IPS-20b (cell line): ENCODE measurements at regions not wholly inside any gene's neighbourhood (a gene's known extent, or its start where the extent isn't known, plus 50 kb on each side); places are given as distances from the start of the nearest gene placed in this dataset.

ENCODE experiments used
- H3K27ac ChIP-seq: one replicate; pipeline ENCODE4 v1.5.1; 2013; ENCODE audit warnings: low read length
- H3K27me3 ChIP-seq: 2 replicates; pipeline ENCODE4 v1.6.1; 2013; ENCODE audit warnings: mild to moderate bottlenecking, low read length, inconsistent platforms; ENCODE audit not compliant: insufficient read depth
- H3K36me3 ChIP-seq: 2 replicates; pipeline ENCODE4 v1.6.1; 2013; ENCODE audit warnings: low read depth, mild to moderate bottlenecking, inconsistent platforms, low read length, moderate library complexity; ENCODE audit not compliant: insufficient read depth
- H3K4me1 ChIP-seq: 2 replicates; pipeline ENCODE4 v1.6.1; 2013; ENCODE audit warnings: mild to moderate bottlenecking, control low read depth, inconsistent platforms, low read length, moderate library complexity; ENCODE audit not compliant: insufficient read depth
- H3K4me3 ChIP-seq: 2 replicates; pipeline ENCODE4 v1.5.1; 2013; ENCODE audit warnings: mild to moderate bottlenecking, low read length, inconsistent platforms
- H3K9ac ChIP-seq: 2 replicates; pipeline ENCODE4 v1.6.1; 2013; ENCODE audit warnings: low read depth, mild to moderate bottlenecking, inconsistent platforms, low read length, moderate library complexity
- H3K9me3 ChIP-seq: 2 replicates; pipeline ENCODE4 v1.6.1; 2013; ENCODE audit warnings: mild to moderate bottlenecking, low read depth, low read length, inconsistent platforms; ENCODE audit not compliant: insufficient read depth

DNA sequence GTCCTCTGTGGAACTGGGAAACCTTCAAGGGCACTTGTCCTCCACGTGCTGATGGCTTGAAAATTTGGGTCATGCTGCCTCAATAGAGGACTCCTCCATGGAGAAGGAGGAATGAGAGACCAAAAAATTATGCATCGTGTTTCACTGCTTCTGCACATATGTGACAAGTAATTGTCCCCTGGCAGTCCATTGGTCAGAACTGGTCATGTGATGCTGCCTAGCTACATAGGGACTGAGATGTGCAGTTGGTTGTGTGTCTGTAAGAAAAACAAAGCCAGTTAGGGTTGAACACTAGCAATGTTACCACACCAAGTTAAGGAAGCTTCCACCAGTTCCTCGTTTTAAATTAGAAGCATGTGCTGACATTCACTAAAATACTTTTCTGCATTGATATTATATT is 201.9 kb upstream of the ANKH start:
- no peak overlapping the region for H3K9ac ChIP-seq
- no peaks in the 10 kb centered on the region for H3K27me3 ChIP-seq
- no peak overlapping the region for H3K27ac ChIP-seq
- no peaks in the 10 kb centered on the region for H3K9me3 ChIP-seq
- no peaks in the 10 kb centered on the region for H3K36me3 ChIP-seq
- H3K4me1 ChIP-seq = no peaks in the 10 kb centered on the region
- H3K4me3 ChIP-seq = no peak overlapping the region

DNA sequence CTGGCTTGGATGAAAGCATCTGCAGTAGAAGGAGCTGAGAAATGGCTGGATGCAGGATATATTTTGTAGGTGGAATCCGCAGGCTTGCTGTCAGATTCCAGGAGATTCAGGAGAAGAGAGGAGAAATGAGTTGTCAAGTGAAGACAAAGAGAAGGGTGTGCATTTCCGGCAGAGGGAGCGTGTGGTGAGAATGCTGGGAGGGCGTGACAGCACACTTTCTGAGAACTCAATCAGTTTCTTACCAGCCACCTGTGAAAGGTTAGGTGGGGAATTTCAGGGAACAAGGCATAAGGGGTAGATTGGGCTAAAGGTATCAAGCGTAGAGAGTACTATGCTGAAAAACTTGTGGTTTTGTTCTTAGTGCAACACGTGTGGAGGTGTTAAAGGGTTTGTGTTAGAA is 199.3 kb upstream of the ANKH start:
- no peak overlapping the region for H3K27ac ChIP-seq
- no peaks in the 10 kb centered on the region; the same call in 1 of the 2 replicates for H3K9me3 ChIP-seq
- no peak overlapping the region for H3K4me3 ChIP-seq
- H3K9ac ChIP-seq = no peak overlapping the region
- no peaks in the 10 kb centered on the region for H3K36me3 ChIP-seq
- H3K27me3 ChIP-seq = no peaks in the 10 kb centered on the region
- H3K4me1 ChIP-seq = no peaks in the 10 kb centered on the region

DNA sequence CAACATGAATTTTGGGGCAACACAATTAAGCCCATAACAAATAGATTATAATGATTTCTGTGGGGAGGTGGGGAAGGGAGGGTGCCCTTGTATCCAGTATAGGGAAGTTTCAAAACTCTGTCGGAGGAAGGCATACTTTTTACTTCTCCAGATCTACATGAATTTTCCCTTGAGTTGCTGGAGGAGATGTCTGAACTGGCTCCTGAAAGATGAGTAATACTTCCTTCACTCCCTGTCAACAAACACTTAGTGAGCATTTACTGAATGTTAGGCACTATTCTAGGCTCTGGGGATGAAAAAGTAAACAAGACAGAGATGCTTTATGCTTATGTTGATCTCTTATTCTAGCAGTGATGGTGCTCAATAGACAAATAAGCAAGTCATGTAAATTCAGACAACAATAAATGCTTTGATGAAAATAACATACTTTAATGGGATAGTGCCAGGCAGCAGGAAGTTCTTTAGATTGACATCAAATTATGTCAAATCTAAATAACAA is 197.9 kb upstream of the ANKH start:
- no peak overlapping the region for H3K9ac ChIP-seq
- H3K36me3 ChIP-seq = no peaks in the 10 kb centered on the region
- no peaks in the 10 kb centered on the region for H3K27me3 ChIP-seq
- H3K4me3 ChIP-seq = no peak overlapping the region
- no peak overlapping the region for H3K27ac ChIP-seq
- no peaks in the 10 kb centered on the region for H3K4me1 ChIP-seq
- H3K9me3 ChIP-seq = no peaks in the 10 kb centered on the region; the same call in 1 of the 2 replicates

DNA sequence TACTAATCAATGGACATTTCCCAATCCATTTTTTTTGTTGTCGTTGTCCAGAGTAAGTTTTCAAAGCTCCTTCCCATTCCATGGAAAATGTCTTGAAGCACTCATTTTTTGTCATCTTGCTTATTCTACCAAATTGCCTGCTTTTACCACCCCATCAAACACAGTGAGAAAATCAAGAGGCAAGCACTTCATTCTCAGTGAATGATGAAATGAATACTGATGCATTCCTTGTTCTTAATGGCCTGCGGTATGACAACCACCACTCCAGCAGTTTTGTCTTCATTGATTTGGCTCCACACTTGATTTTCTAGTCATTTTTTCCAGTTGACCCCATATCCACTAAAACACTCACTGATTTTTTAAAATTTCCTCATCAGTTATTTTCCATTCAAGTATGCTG is 193.5 kb upstream of the ANKH start:
- Histone ChIP-seq H3K9me3 (no peaks in the 10 kb centered on the region; the same call in 1 of the 2 replicates), H3K27me3 (no peaks in the 10 kb centered on the region)

DNA sequence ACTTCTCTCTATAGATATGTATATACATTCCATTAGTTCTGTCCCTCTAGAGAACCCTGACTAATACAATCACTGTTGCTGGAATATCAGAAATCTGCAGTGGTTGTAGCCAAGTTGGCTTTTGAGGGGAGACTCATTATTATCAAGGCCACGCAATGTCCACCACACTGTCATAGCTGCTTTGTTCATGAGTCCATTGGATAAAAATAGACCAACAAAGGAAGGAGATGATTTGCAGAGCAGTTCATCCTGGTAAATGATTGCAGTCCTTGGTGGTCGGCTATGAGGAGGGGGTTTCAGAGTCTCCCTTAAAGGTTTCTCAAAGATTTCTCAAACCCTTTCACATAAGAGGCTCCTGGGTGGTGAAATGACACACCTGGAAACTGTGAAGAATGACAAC is 192.8 kb upstream of the ANKH start:
- no peaks in the 10 kb centered on the region for H3K36me3 ChIP-seq
- H3K9me3 ChIP-seq = no peaks in the 10 kb centered on the region; the same call in 1 of the 2 replicates
- H3K27ac ChIP-seq = no peak overlapping the region
- H3K27me3 ChIP-seq = no peaks in the 10 kb centered on the region
- H3K4me1 ChIP-seq = no peaks in the 10 kb centered on the region
- H3K9ac ChIP-seq = no peak overlapping the region
- no peak overlapping the region for H3K4me3 ChIP-seq

More for the DNA sequence above, 193.5 kb upstream of the ANKH start:
- Histone ChIP-seq H3K4me3 (no peak overlapping the region), H3K9ac (no peak overlapping the region), H3K36me3 (no peaks in the 10 kb centered on the region), H3K27ac (no peak overlapping the region), H3K4me1 (no peaks in the 10 kb centered on the region)

DNA sequence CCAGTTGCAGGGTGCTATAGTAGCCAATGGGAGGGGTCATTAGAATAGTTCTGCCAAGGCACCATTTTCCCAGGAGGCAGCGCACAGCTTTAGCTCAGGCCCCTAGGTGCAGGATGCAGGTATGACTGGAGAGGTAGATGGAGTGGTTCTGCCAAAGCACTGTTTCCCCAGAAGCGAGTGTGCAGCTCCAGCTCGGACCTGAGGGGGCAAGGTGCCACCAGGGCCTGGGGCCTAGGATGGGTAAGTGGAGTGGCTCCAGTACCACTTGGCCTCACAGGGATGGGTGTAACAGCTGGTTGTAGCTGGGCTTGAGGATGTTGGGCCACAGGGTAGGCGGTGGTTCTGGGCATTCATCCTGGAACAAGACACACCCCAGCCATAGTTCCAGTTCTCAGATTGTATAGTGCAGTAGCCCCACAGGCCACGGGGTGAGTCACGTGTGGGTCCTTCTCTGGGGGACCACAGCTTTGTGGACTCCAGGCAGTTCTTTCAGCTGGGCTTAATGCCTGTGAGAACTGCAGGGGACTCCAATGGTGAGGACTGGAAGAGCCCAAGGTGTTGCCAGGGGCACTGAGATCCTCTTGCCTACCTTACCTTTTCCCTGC is 185.5 kb upstream of the ANKH start:
- no peaks in the 10 kb centered on the region for H3K36me3 ChIP-seq
- no peaks in the 10 kb centered on the region for H3K4me1 ChIP-seq
- H3K27ac ChIP-seq = no peak overlapping the region
- H3K27me3 ChIP-seq = no peaks in the 10 kb centered on the region
- H3K9ac ChIP-seq = no peak overlapping the region
- no peak overlapping the region for H3K4me3 ChIP-seq
- H3K9me3 ChIP-seq = no peaks in the 10 kb centered on the region

DNA sequence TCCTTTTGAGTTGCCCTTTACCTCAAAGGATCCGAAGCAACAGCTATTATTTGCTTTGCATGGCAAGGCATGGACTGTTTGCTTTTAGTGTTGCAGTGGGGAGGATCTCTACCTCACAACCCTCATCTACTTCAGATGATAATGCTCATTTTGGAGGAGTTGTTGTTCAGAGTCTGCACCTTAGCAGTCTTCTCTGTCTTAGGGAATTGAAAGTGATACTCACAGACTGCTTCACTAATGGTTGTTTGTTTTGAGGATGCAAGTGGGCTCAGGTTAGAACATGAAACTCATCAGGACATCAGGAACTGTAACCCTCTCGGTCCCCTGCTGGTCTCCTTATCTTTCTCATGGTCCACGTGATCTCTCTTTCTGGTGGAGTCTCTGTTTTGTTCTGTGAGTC is 172.9 kb upstream of the ANKH start:
- H3K4me3 ChIP-seq = no peak overlapping the region

DNA sequence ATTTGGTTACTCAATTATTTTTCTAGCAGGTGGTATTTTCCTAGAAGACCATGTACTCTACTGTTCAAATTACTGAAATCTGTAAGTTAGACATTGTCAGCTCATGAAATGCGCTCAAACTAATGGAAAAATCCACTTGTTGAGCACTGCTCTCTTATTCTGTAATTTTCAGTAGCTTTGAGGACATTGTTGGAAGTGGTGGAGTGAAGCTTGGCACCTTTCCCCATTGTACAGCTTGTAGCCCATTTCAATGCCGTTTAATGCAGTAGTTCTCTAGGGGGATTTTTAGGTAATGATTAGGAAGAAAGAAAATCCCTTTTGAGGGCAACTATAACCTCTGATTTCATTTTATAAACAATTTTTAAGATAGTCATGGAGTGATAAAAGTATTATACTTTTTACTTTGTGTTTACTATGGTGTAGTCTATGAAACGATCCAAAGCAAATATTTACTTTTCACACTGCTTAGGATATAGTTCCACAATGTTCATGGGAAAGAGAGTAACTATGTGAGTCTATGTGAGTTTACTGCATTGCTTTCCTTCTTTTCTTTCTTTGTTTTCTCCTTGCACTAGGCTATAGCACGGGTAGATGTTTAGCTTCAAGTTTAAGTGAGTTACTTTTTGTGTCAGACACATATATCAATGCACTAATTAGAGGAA is 165.8 kb upstream of the ANKH start:
- Histone ChIP-seq H3K9me3 (peaks cover 7% of the 10 kb centered on the region), H3K4me1 (no peaks in the 10 kb centered on the region), H3K27ac (no peak overlapping the region), H3K9ac (no peak overlapping the region), H3K27me3 (no peaks in the 10 kb centered on the region), H3K36me3 (no peaks in the 10 kb centered on the region), H3K4me3 (no peak overlapping the region)

More for the DNA sequence above, 172.9 kb upstream of the ANKH start:
- Histone ChIP-seq H3K4me1 (no peaks in the 10 kb centered on the region), H3K27me3 (no peaks in the 10 kb centered on the region), H3K27ac (no peak overlapping the region), H3K9ac (no peak overlapping the region), H3K9me3 (peaks cover 2% of the 10 kb centered on the region; the same call in 1 of the 2 replicates), H3K36me3 (no peaks in the 10 kb centered on the region)

DNA sequence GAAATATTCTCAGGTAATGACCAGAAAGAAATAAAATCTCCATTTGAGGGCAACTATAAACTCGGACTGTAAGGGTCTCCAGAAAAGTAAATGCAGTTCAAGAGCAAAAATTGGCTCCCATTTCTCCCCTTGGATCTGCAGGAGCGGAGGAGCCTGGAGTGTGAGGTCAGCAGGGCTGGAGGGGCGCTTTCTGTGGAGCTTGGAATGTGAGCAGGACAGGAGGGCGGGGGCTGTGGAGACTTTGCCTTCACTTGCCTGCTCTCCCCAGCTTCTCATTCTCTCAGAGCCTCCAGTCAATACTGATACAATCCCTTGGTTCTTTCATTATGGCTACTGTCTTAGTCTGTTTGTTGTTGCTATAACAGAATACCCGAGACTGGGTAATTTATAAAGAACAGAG is 162.8 kb upstream of the ANKH start:
- H3K4me3 ChIP-seq = no peak overlapping the region
- no peak overlapping the region for H3K9ac ChIP-seq
- H3K36me3 ChIP-seq = no peaks in the 10 kb centered on the region
- H3K27ac ChIP-seq = no peak overlapping the region
- H3K27me3 ChIP-seq = peaks cover 12% of the 10 kb centered on the region
- H3K4me1 ChIP-seq = no peaks in the 10 kb centered on the region
- peaks cover 5% of the 10 kb centered on the region; the same call in 1 of the 2 replicates for H3K9me3 ChIP-seq

DNA sequence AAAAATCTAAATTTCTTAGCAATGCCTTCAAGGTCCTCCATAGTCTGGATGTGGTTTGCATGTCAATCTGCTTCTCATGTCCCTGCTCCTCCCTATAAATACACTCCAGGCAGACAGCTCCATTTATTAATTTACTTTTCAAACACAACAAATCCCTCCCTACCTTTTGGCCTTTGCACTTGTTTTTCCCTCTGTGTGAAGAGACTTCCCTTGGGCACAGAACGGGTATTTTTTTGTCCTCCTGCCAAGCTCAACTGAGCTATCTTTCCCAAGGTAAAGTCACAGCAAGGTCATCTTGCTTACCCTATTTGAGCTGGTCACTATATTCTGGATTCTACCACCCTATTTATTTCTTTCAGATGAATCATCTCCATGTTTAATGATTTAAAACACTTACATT is 159.6 kb upstream of the ANKH start:
- Histone ChIP-seq H3K27me3 (peaks cover 44% of the 10 kb centered on the region), H3K9ac (no peak overlapping the region), H3K4me3 (no peak overlapping the region), H3K4me1 (peaks cover 7% of the 10 kb centered on the region; the same call in 1 of the 2 replicates), H3K36me3 (no peaks in the 10 kb centered on the region), H3K27ac (no peak overlapping the region), H3K9me3 (no peaks in the 10 kb centered on the region; the same call in 1 of the 2 replicates)

DNA sequence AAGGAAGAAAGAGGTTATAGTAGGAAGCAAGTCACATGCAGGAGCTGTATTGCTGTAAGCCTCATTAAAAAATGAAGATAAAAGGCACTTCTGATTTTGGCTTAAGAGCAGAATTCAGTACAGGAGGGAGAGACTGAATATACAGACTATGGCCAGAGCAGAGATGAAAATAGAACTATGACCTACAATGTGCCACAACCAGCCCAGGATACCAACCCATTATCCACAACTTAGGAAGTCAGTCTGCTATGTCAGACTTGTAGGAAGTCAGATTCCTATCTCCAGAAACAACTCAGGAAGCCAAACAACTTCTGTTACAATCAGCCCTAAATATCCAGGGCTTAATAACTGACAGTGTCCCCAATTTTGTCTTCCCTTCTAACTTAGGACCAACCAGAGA is 156.2 kb upstream of the ANKH start:
- H3K27me3 ChIP-seq = peaks cover 75% of the 10 kb centered on the region
- no peak overlapping the region for H3K4me3 ChIP-seq
- H3K9me3 ChIP-seq = no peaks in the 10 kb centered on the region; the same call in 1 of the 2 replicates
- no peaks in the 10 kb centered on the region for H3K36me3 ChIP-seq
- no peak overlapping the region for H3K27ac ChIP-seq
- H3K4me1 ChIP-seq = peaks cover 10% of the 10 kb centered on the region; the same call in 1 of the 2 replicates
- H3K9ac ChIP-seq = no peak overlapping the region

DNA sequence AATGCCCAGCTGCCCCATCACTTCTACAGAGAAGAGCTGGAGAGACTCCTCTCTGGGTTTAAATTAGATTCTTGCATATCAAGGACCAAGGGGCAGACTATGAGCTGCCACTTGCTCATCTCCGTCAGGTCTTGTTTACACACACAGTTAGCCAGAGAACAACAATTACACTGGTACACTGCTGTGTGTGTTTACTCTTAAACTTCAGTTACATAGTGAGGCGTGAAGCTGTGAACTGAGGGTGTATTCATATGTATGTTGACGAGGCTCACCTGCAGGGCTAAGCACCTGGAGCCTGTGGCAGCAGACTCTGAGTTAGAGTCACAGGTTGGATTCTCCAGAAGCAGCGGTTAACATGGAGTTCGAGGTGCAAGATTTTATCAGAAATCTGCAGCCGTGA is 155.4 kb upstream of the ANKH start:
- Histone ChIP-seq H3K9ac (no peak overlapping the region), H3K4me3 (no peak overlapping the region), H3K36me3 (no peaks in the 10 kb centered on the region), H3K4me1 (peaks cover 10% of the 10 kb centered on the region; the same call in 1 of the 2 replicates), H3K9me3 (no peaks in the 10 kb centered on the region; the same call in 1 of the 2 replicates), H3K27ac (no peak overlapping the region), H3K27me3 (peaks cover 76% of the 10 kb centered on the region)
